Fibroblast of lung (primary cell): ENCODE measurements at regions not wholly inside any gene's neighbourhood (a gene's known extent, or its start where the extent isn't known, plus 50 kb on each side); places are given as distances from the start of the nearest gene placed in this dataset.

Source experiments
- DNase-seq, 2 donors: peaks; one replicate each; pipeline versions ENCODE4 v3.0.0 to v3.0.0-alpha.2; 2010; ENCODE audit warnings: low read depth in 2 of 2
- H2AFZ ChIP-seq: 2 replicates; pipeline ENCODE4 v1.5.1; 2012; ENCODE audit warnings: low read length, control low read depth, inconsistent platforms
- H3K27ac ChIP-seq: 2 replicates; pipeline ENCODE4 v1.5.1; 2011; ENCODE audit warnings: low read length, control low read depth; ENCODE audit not compliant: insufficient read depth
- H3K27me3 ChIP-seq: 2 replicates; pipeline ENCODE4 v1.5.1; 2011; ENCODE audit warnings: mild to moderate bottlenecking, low read length; ENCODE audit not compliant: control insufficient read depth, insufficient read depth
- H3K36me3 ChIP-seq: 2 replicates; pipeline ENCODE4 v1.5.1; 2011; ENCODE audit warnings: low read length; ENCODE audit not compliant: control insufficient read depth, insufficient read depth
- H3K4me1 ChIP-seq: 2 replicates; pipeline ENCODE4 v1.5.1; 2011; ENCODE audit warnings: low read length; ENCODE audit not compliant: control insufficient read depth, insufficient read depth; ENCODE audit errors: extremely low read depth
- H3K4me2 ChIP-seq: 2 replicates; pipeline ENCODE4 v1.5.1; 2011; ENCODE audit warnings: low read length, control low read depth; ENCODE audit not compliant: insufficient read depth; ENCODE audit errors: extremely low read depth
- H3K4me3 ChIP-seq, 4 experiments: fragments of 200-600 bp in 1 of 4; sonication (generic) in 1 of 4; replicated peaks in 1 of 4; 2 replicates each; pipeline ENCODE4 v1.5.1; 2011 to 2016; ENCODE audit warnings: low read length in 4 of 4, low read depth in 3 of 4, mild to moderate bottlenecking in 3 of 4, control low read depth in 2 of 4, inconsistent platforms in 1 of 4, mixed read lengths in 1 of 4; ENCODE audit not compliant: insufficient read depth in 1 of 4; ENCODE audit errors: control extremely low read depth in 1 of 4
- H3K79me2 ChIP-seq: 2 replicates; pipeline ENCODE4 v1.5.1; 2012; ENCODE audit warnings: mild to moderate bottlenecking, low read length, inconsistent platforms; ENCODE audit not compliant: control insufficient read depth, insufficient read depth
- H3K9ac ChIP-seq: 2 replicates; pipeline ENCODE4 v1.5.1; 2011; ENCODE audit warnings: mild to moderate bottlenecking, low read length, control low read depth; ENCODE audit not compliant: insufficient read depth
- H3K9me3 ChIP-seq: 2 replicates; pipeline ENCODE4 v1.5.1; 2012; ENCODE audit warnings: low read depth, low read length; ENCODE audit not compliant: control insufficient read depth, insufficient read depth
- H4K20me1 ChIP-seq: 2 replicates; pipeline ENCODE4 v1.5.1; 2011; ENCODE audit warnings: low read length; ENCODE audit not compliant: control insufficient read depth, insufficient read depth; ENCODE audit errors: extremely low read depth
- CTCF ChIP-seq, 2 donors: IDR thresholded peaks in 1 of 2; conservative IDR thresholded peaks in 1 of 2; 1 replicate in 1 of 2; 2 replicates in 1 of 2; pipeline ENCODE4 v1.5.1; 2011 to 2012; ENCODE audit warnings: low read length in 2 of 2, control low read depth in 1 of 2, inconsistent platforms in 1 of 2, low read depth in 1 of 2, mild to moderate bottlenecking in 1 of 2
- EZH2 ChIP-seq: IDR thresholded peaks from 2 replicates; pipeline ENCODE4 v1.5.1; 2012; ENCODE audit warnings: low read length, control low read depth, mild to moderate bottlenecking; ENCODE audit errors: missing control alignments

GRCh38 chr21:21731626-21732025, 733.4 kb downstream of the NCAM2 start:
- no peak for DNase-seq
- H3K9me3 ChIP-seq: no peaks in the 10 kb centered on the region
- H3K27me3 ChIP-seq: no peaks in the 10 kb centered on the region
- no peak overlapping the region for H3K9ac ChIP-seq
- no peaks in the 10 kb centered on the region for H3K4me1 ChIP-seq
- no peak overlapping the region for H3K4me2 ChIP-seq
- H3K27ac ChIP-seq: no peak overlapping the region
- H2AFZ ChIP-seq: no peak overlapping the region
- no peaks in the 10 kb centered on the region for H4K20me1 ChIP-seq
- no peak for TF ChIP-seq EZH2
- no peak for TF ChIP-seq CTCF (conservative IDR thresholded peaks at IDR 0.05 in 1 of 2, IDR thresholded peaks at IDR 0.05 in 1 of 2; ENCODE audit: low read depth in 1 of 2, low read length in 2 of 2)
- H3K79me2 ChIP-seq: no peaks in the 10 kb centered on the region
- H3K36me3 ChIP-seq: no peaks in the 10 kb centered on the region
- H3K4me3 ChIP-seq: no peak overlapping the region

- H3K4me1 ChIP-seq: no peaks in the 10 kb centered on the region
- H3K27ac ChIP-seq: no peak overlapping the region
- no peaks in the 10 kb centered on the region for H3K79me2 ChIP-seq
- no peaks in the 10 kb centered on the region for H3K36me3 ChIP-seq
- TF ChIP-seq EZH2 (no peak), CTCF (conservative IDR thresholded peaks at IDR 0.05 in 1 of 2, IDR thresholded peaks at IDR 0.05 in 1 of 2; ENCODE audit: low read depth in 1 of 2, low read length in 2 of 2) (no peak)
- no peaks in the 10 kb centered on the region for H3K27me3 ChIP-seq
- DNase-seq: no peak
- H3K4me2 ChIP-seq: no peak overlapping the region
- H3K9me3 ChIP-seq: no peaks in the 10 kb centered on the region
- no peaks in the 10 kb centered on the region for H4K20me1 ChIP-seq
- no peak overlapping the region for H3K4me3 ChIP-seq
- H3K9ac ChIP-seq: no peak overlapping the region
- no peak overlapping the region for H2AFZ ChIP-seq
Measured at GRCh38 chr21:21734088-21734487, 735.9 kb downstream of the NCAM2 start.

- TF ChIP-seq EZH2: no peak
- TF ChIP-seq CTCF (conservative IDR thresholded peaks at IDR 0.05 in 1 of 2, IDR thresholded peaks at IDR 0.05 in 1 of 2; ENCODE audit: low read depth in 1 of 2, low read length in 2 of 2): no peak
- DNase-seq: no peak
- no peaks in the 10 kb centered on the region for H3K36me3 ChIP-seq
Measured at GRCh38 chr21:21737186-21737585, 739.0 kb downstream of the NCAM2 start.

More at GRCh38 chr21:21737186-21737585, 739.0 kb downstream of the NCAM2 start:
- no peak overlapping the region for H2AFZ ChIP-seq
- no peak overlapping the region for H3K9ac ChIP-seq
- no peaks in the 10 kb centered on the region for H3K9me3 ChIP-seq
- no peak overlapping the region for H3K4me3 ChIP-seq
- H3K27me3 ChIP-seq: no peaks in the 10 kb centered on the region
- no peak overlapping the region for H3K27ac ChIP-seq
- no peaks in the 10 kb centered on the region for H3K4me1 ChIP-seq
- H4K20me1 ChIP-seq: no peaks in the 10 kb centered on the region
- no peak overlapping the region for H3K4me2 ChIP-seq
- no peaks in the 10 kb centered on the region for H3K79me2 ChIP-seq
